Calu3 (cell line): ENCODE measurements at regions not wholly inside any gene's neighbourhood (a gene's known extent, or its start where the extent isn't known, plus 50 kb on each side); places are given as distances from the start of the nearest gene placed in this dataset.
A peak's percentile ranks its signal among the peaks of the same experiment; 100 is the strongest.

Experiments used
- BruUV-seq: library from RNA; stranded (reverse); fragments of 400-500 nt; replicated peaks from 2 replicates; lab custom pipeline; 2021; lab: Mats Ljungman, UMichigan
- CTCF ChIA-PET: fragments of 300-600 bp; sonication (Branson Sonifier 250); formaldehyde crosslinking; loops from one replicate; lab custom pipeline; 2022; ENCODE audit warnings: antibody characterized with exemption; lab: Charles Lee
- DNase-seq: peaks from one replicate; pipeline ENCODE4 v3.0.0; 2022
- H3K27ac Mint-ChIP-seq: one replicate; pipeline ENCODE4 v1.8.0; 2022; ENCODE audit warnings: mixed read lengths; ENCODE audit not compliant: unreplicated experiment
- H3K27me3 Mint-ChIP-seq: one replicate; pipeline ENCODE4 v1.8.0; 2022; ENCODE audit warnings: mixed read lengths; ENCODE audit not compliant: unreplicated experiment
- H3K36me3 Mint-ChIP-seq: one replicate; pipeline ENCODE4 v1.8.0; 2022; ENCODE audit warnings: mild to moderate bottlenecking, moderate library complexity, mixed read lengths; ENCODE audit not compliant: insufficient read depth, unreplicated experiment
- H3K4me1 Mint-ChIP-seq: one replicate; pipeline ENCODE4 v1.8.0; 2022; ENCODE audit warnings: mild to moderate bottlenecking, low read depth, mixed read lengths; ENCODE audit not compliant: unreplicated experiment
- H3K4me3 Mint-ChIP-seq: one replicate; pipeline ENCODE4 v1.8.0; 2022; ENCODE audit warnings: mild to moderate bottlenecking, low read depth, moderate library complexity, mixed read lengths; ENCODE audit not compliant: unreplicated experiment
- H3K9me3 Mint-ChIP-seq: one replicate; pipeline ENCODE4 v1.8.0; 2022; ENCODE audit warnings: low read depth, mixed read lengths; ENCODE audit not compliant: unreplicated experiment
- intact Hi-C: fragments of 100-400 bp; cut with micrococcal nuclease; formaldehyde crosslinking; loops from one replicate; pipeline ENCODE4 v1.10.0; 2022; ENCODE audit not compliant: unreplicated experiment
- TF ChIP-seq, protein P1 (sequence below): fragments of 200-600 bp; IDR thresholded peaks from one replicate; pipeline ENCODE4 v1.8.0; 2022; ENCODE audit warnings: antibody characterized with exemption; ENCODE audit not compliant: unreplicated experiment

DNA sequence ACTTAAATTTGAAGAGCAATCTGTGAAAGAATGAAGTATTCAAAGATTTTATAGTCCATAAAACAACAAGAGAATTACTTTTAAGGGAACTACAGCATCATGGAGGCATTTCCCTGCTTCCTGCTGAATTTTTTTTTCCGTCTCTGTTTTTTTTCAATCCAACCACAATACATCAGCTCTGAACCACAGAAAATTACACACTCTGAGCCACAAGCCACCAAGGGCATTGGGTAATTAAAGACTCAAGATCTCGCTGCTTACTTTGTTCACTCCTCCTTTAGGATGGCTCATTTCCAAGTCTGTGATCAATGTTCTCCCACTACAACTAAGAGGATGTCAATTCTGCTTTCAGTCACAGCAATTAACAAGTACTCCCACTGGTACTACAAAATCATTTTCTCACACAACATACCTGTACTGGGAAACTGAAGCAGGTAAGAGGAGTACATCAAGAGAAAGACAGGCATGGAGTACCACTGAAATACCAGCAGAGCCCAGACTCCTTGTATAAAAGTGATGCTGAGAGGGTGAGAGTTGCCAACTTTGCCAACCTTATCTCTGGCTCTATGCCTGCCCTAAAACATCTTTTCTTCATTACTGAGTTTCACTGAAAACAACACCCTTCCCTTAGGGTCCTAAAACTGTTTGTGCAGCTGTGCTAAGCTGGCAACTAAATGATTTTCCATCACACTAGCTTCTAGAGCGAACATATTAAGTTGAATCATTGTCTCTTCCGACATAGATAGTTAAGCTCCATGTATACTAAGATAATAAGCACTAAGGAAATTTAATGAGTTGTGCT, 105.8 kb upstream of the MAGEB18 start:
- CTCF ChIA-PET, result no interaction called here
- H3K27me3 Mint-ChIP-seq, result no peaks in the 10 kb centered on the region
- DNase-seq, result no peak
- no peak overlapping the region for H3K27ac Mint-ChIP-seq
- TF ChIP-seq, protein P1, sequence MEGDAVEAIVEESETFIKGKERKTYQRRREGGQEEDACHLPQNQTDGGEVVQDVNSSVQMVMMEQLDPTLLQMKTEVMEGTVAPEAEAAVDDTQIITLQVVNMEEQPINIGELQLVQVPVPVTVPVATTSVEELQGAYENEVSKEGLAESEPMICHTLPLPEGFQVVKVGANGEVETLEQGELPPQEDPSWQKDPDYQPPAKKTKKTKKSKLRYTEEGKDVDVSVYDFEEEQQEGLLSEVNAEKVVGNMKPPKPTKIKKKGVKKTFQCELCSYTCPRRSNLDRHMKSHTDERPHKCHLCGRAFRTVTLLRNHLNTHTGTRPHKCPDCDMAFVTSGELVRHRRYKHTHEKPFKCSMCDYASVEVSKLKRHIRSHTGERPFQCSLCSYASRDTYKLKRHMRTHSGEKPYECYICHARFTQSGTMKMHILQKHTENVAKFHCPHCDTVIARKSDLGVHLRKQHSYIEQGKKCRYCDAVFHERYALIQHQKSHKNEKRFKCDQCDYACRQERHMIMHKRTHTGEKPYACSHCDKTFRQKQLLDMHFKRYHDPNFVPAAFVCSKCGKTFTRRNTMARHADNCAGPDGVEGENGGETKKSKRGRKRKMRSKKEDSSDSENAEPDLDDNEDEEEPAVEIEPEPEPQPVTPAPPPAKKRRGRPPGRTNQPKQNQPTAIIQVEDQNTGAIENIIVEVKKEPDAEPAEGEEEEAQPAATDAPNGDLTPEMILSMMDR, result no peak
- no peaks in the 10 kb centered on the region for H3K9me3 Mint-ChIP-seq
- H3K36me3 Mint-ChIP-seq, result no peaks in the 10 kb centered on the region
- no peak overlapping the region for H3K4me3 Mint-ChIP-seq
- intact Hi-C loops, result no loop called here
- no peaks in the 10 kb centered on the region for H3K4me1 Mint-ChIP-seq
- BruUV-seq, result no TSS peak

DNA sequence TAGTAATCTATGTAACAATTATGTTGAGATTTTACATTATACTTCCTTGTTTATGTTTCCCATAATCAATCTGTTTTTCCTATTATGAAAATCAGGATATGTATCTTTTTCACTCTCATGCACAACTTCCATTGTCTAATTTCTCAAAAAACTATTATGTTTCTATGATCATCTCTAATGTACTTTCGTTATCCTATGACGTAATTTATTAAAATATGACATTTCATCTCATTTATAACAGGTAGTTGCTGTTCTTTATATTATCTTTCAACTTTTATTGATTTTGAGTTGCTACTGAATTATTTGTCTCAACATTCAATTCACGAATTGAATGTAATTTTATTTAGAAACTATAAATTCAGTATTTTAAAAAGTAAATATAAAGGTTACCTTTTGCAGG, 100.8 kb upstream of the MAGEB18 start:
- Mint-ChIP-seq H3K4me3 (no peak overlapping the region), H3K9me3 (peaks cover 2% of the 10 kb centered on the region), H3K27me3 (no peaks in the 10 kb centered on the region), H3K4me1 (no peaks in the 10 kb centered on the region), H3K36me3 (no peaks in the 10 kb centered on the region), H3K27ac (no peak overlapping the region)
- BruUV-seq, result no TSS peak
- CTCF ChIA-PET, result no interaction called here
- DNase-seq, result no peak
- TF ChIP-seq, protein P1, result no peak
- intact Hi-C loops, result no loop called here

DNA sequence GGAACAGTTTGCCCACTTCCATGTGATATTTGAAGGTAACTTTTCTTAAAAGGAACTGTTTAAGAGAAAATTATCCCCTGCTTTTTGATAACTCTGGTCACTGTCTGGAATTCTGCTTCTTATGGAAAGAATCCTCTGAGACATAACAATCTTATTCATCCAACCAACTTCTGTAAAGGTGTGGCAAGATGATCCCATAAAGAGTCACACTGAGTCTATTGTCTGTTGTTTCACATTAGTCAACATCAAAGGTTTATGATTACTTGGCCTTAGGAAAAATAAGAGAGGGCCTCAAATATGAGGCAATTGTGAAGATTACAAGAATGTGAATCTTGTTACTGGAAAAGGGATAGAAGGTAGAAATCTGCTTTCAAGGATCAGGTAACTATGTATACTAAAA, 88.0 kb upstream of the MAGEB18 start:
- BruUV-seq, result no TSS peak
- H3K36me3 Mint-ChIP-seq, result no peaks in the 10 kb centered on the region
- H3K4me3 Mint-ChIP-seq, result no peak overlapping the region
- peaks cover 28% of the 10 kb centered on the region for H3K4me1 Mint-ChIP-seq
- H3K27ac Mint-ChIP-seq, result peak overlapping the region; percentile 86
- intact Hi-C loops, result loop anchor here (2.0 to 5.0 kb wide), 2 partner anchors 69 to 212 kb away; no protein-coding TSS in a partner anchor
- TF ChIP-seq, protein P1, result no peak
- DNase-seq, result no peak
- CTCF ChIA-PET, result no interaction called here
- H3K9me3 Mint-ChIP-seq, result peaks cover 8% of the 10 kb centered on the region
- no peaks in the 10 kb centered on the region for H3K27me3 Mint-ChIP-seq

DNA sequence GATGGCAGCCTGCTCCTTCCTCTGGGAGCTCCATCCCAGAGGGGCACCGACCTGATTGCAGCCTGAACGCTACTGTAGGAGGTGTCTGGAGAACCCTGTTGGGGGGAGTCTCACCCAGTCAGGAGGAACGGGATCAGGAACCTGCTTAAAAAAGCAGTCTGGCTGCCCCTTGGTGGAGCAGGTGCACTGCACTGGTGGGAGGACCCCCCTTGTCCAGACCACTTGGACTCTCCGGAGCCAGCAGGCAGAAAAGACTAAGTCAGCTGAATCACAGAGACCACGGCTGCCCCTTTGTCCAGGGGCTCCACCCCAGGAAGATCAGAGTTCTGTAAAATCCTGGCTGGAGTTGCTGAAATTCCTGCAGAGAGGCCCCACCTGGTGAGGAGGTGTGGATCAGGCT, 67.3 kb upstream of the MAGEB18 start:
- no peak overlapping the region for H3K4me3 Mint-ChIP-seq
- no peak for DNase-seq
- H3K9me3 Mint-ChIP-seq, result no peaks in the 10 kb centered on the region
- no peaks in the 10 kb centered on the region for H3K36me3 Mint-ChIP-seq
- H3K4me1 Mint-ChIP-seq, result no peaks in the 10 kb centered on the region
- intact Hi-C loops, result no loop called here
- no peaks in the 10 kb centered on the region for H3K27me3 Mint-ChIP-seq
- no TSS peak for BruUV-seq
- H3K27ac Mint-ChIP-seq, result no peak overlapping the region
- TF ChIP-seq, protein P1, result no peak
- CTCF ChIA-PET, result no interaction called here
